AG04449 (cell line): ENCODE measurements at regions not wholly inside any gene's neighbourhood (a gene's known extent, or its start where the extent isn't known, plus 50 kb on each side); places are given as distances from the start of the nearest gene placed in this dataset.

ENCODE experiments used
- CTCF ChIA-PET: fragments of 350-600 bp; formaldehyde crosslinking; extraction: SDS; loops from one replicate; lab custom pipeline; 2021; ENCODE audit warnings: antibody characterized with exemption; lab: Yijun Ruan, JAX
- POLR2A ChIA-PET: fragments of 400-600, 350-600 bp; formaldehyde crosslinking; extraction: SDS; loops from one replicate; lab custom pipeline; 2020; ENCODE audit warnings: antibody characterized with exemption, inconsistent platforms; lab: Yijun Ruan, JAX
- DNase-seq: peaks from one replicate; pipeline ENCODE4 v3.0.0-alpha.2; 2010; ENCODE audit warnings: low read depth, low spot score
- H3K4me3 ChIP-seq: 2 replicates; pipeline ENCODE4 v1.5.1; 2011; ENCODE audit warnings: low read depth, mild to moderate bottlenecking, control low read depth, low read length
- CTCF ChIP-seq: IDR thresholded peaks from one replicate; pipeline ENCODE4 v1.5.1; 2011; ENCODE audit warnings: mild to moderate bottlenecking, moderate library complexity, low read length, control low read depth, inconsistent platforms; ENCODE audit not compliant: insufficient read depth; ENCODE audit errors: missing control alignments

GRCh38 chr20:9928955-9929354, 90.1 kb upstream of the PAK5 start:
- TF ChIP-seq CTCF, result no peak
- ChIA-PET CTCF (interaction anchor here (1.0 kb wide), 1 partner anchor 17 kb away, joined by 3 read pairs; no protein-coding TSS in a partner anchor), POLR2A (no interaction called here)
- DNase-seq, result no peak
- H3K4me3 ChIP-seq, result no peak overlapping the region

- DNase-seq, result no peak
- CTCF ChIA-PET, result no interaction called here
- POLR2A ChIA-PET, result no interaction called here
- no peak overlapping the region for H3K4me3 ChIP-seq
- no peak for TF ChIP-seq CTCF
Observed at GRCh38 chr20:9928281-9928737, 89.4 kb upstream of the PAK5 start.

- ChIA-PET CTCF (no interaction called here), POLR2A (no interaction called here)
- DNase-seq, result no peak
- H3K4me3 ChIP-seq, result no peak overlapping the region
- no peak for TF ChIP-seq CTCF
Observed at GRCh38 chr20:9927224-9927623, 88.3 kb upstream of the PAK5 start.

DNA sequence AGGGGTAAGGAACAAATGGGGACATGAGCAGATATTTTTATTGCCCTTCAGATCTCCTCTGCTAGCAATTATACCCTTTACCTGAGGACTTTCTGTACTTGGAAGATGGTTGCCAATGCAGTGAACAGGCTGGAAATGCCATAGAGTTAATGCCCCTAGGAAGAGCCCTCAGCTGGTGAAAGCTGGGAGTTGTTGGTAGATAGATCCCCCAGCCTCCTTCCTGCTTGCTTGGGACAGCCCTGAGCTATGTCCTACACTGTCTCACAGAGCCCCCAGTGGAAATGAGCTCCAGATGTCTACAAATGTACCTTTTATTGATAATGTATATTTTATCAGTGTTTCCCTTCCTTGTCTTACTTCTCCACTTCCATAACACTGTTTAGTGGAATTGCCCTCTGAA, 87.6 kb upstream of the PAK5 start:
- no peak for TF ChIP-seq CTCF
- POLR2A ChIA-PET, result no interaction called here
- CTCF ChIA-PET, result no interaction called here
- H3K4me3 ChIP-seq, result no peak overlapping the region
- no peak for DNase-seq

- no peak for TF ChIP-seq CTCF
- POLR2A ChIA-PET, result no interaction called here
Observed at GRCh38 chr20:9926007-9926406, 87.1 kb upstream of the PAK5 start.

GRCh38 chr20:9923648-9924047, 84.8 kb upstream of the PAK5 start:
- ChIA-PET CTCF (interaction anchor here (0.9 to 5.2 kb wide), 2 partner anchors 11 to 306 kb away, joined by 3 to 31 read pairs; no protein-coding TSS in a partner anchor), POLR2A (no interaction called here)
- DNase-seq, result no peak
- TF ChIP-seq CTCF, result no peak
- H3K4me3 ChIP-seq, result no peak overlapping the region

More at GRCh38 chr20:9926007-9926406, 87.1 kb upstream of the PAK5 start:
- no peak for DNase-seq
- CTCF ChIA-PET, result no interaction called here
- H3K4me3 ChIP-seq, result no peak overlapping the region
